ENCODE measurements at regions not wholly inside any gene's neighbourhood (a gene's known extent, or its start where the extent isn't known, plus 50 kb on each side); places are given as distances from the start of the nearest gene placed in this dataset.

DNA sequence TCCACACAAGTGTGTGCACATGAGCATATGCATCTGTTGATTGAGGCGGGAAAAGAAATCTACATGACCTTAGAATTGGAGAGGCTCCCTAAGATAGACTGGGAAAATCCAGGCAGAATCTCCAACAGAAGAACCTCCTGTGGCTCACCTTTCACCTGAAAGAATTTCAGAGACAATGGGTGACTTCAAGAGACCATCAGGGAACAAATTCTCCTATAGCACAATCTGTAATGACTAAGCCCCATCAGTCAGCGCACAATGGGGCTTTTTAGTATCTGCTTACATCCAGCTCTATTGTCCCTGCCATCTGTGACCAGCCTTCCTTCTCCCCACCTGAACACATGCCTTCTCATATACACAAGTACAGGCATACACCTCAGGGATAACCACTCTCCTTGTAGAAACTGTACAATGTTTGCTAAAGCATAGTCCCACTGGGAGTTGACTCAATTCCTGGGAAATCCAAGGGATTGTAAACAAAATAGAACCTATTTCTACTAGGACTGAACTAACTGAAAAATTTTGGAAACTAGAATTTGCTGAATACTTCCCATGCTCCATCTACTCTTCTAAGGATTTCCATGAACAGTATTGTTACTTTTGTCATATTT lies 150.8 kb upstream of the STXBP5 start:
- no peak for DNase-seq
- intact Hi-C loops (cut with DNase I), result no loop called here
- no peak for ATAC-seq (ENCODE audit: poor library complexity)

- intact Hi-C loops (cut with DNase I), result no loop called here
- no peak for DNase-seq
- no peak for ATAC-seq (ENCODE audit: poor library complexity)
Observed at GRCh38 chr6:147054158-147054557, 150.1 kb upstream of the STXBP5 start.

- ATAC-seq (ENCODE audit: poor library complexity) (no peak), DNase-seq (no peak)
- intact Hi-C loops (cut with DNase I), result no loop called here
Observed at GRCh38 chr6:147054871-147055270, 149.3 kb upstream of the STXBP5 start.

DNA sequence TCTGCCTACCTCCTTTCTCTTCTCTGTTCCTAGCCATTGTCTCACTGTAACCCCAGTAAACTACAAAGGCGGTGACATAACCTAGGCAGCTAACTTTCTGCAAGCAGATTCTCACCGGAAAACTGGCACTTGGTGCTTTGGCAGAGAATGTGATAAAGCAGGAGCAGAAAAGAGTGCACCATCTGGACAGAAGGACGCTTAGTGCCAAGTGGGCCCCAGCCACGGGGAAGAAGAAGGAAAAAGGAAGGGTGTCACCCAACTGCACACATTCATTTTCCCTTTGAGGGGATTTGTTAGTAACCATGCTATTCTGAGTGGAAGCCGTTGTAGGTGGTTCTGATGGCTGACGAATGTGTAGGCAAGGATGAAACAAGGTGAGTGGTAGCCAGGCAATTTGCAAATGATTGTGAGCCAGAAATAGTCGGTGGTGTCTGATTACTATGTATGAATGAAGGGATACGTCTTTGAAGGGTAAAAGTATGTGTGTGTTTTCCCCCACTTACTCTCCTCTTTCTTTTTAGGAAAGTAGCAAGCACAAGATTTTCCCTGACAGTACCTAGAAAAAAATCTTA lies 148.3 kb upstream of the STXBP5 start:
- intact Hi-C loops (cut with DNase I), result no loop called here
- ATAC-seq (ENCODE audit: poor library complexity), result no peak
- no peak for DNase-seq

GRCh38 chr6:147057188-147057587 lies 147.0 kb upstream of the STXBP5 start:
- DNase-seq, result no peak
- ATAC-seq (ENCODE audit: poor library complexity), result no peak
- intact Hi-C loops (cut with DNase I), result no loop called here

DNA sequence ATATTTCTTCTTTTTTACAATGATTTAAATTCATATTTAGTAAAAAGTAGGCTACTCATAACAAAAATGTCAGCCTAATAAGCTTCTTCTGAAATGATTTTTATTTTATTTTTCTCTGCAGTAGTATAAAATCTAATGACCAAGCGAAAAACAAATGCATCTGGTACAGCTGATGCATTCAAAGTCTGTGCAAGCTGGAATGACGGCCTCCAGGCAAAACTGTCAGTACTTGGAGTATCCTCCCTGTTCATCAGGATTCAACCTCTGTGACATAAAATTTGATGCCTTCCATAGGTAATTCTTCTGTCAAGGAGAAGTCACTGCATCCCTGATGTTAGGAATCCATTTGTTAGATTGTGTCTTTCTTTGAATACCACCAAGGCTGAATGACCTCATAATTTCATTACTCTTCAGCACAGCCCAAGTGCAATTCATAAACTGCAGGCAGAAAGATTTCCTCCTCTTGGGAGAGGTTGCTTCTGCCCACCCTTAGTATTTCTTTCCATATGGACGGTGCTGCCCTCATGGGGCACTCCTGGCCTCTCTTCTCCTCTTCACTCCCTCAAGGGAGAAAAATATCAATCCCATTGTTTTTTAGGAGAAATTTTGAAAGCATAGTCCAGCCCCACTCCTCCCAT lies 146.4 kb upstream of the STXBP5 start:
- intact Hi-C loops (cut with DNase I), result no loop called here
- DNase-seq (no peak), ATAC-seq (ENCODE audit: poor library complexity) (no peak)

DNA sequence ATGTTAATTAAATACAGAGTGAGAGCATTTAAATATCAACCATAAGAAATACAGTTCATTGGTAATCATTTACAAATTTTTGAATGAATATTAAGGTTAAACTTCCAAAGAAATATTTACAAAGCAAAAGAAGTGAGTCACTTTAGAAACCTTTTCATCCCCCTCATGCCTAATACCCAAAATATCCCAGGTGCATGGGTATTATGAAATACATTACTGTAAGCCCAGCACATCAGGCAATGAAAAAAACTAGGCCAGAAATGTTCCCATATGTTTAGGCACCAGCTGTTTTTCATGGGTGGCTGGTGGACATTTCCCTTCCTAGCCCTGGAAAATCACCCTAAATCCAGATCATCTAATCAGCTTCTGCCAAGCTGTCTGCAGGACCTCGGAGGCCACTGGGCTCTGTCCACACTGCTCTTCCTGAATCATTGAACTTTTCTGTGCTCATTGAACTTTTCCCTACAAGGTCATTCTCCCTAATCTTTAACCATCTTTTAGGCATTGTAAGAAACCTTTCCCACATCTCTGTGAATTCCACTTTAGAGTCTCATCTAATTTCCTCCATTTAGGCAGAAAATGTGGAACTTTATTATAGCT lies 145.3 kb upstream of the STXBP5 start:
- no peak for ATAC-seq (ENCODE audit: poor library complexity)
- no peak for DNase-seq
- intact Hi-C loops (cut with DNase I), result no loop called here

DNA sequence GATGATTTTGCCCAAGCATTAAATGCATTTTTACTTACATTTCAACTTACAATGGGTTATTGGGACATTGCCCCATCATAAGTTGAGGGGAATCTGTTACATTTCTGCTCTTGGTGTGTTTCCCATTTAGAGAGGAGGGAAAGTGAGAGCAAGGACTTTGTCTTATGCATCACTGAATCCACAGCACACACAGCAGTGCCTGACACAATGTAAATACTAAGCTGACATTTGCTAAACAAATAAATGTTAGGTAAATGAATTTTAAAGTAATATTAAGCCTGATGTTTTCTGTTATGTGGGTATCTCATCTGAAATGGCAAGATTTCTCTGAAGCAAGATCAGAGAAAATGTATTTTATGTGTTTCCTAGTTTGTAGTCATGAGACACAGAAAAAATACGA lies 143.6 kb upstream of the STXBP5 start:
- no peak for ATAC-seq (ENCODE audit: poor library complexity)
- intact Hi-C loops (cut with DNase I), result no loop called here

GRCh38 chr6:147061252-147061651 lies 143.0 kb upstream of the STXBP5 start:
- intact Hi-C loops (cut with DNase I), result no loop called here
- no peak for ATAC-seq (ENCODE audit: poor library complexity)
- DNase-seq, result no peak

More for the DNA sequence above, 143.6 kb upstream of the STXBP5 start:
- no peak for DNase-seq

GRCh38 chr6:147063469-147064031 lies 140.7 kb upstream of the STXBP5 start:
- no peak for ATAC-seq (ENCODE audit: poor library complexity)
- no peak for DNase-seq
- intact Hi-C loops (cut with DNase I), result no loop called here

DNA sequence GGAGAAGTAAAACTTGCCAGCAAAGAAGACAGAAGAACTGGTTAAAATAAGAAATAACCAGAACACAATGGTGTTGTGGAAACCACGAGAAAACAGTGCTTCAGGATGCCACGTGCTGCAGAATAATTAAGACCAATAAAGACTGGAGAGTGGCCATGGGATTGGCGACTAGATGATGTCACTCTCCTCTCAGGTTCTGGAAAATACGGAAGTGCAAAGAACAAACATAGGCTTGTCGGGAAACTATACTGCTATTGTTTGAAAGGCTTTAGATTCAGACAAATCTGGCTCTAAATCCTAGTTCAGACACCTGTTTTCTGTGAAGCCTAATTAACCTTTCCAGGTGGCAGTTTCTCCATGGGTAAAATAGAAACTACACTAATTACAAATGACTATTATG lies 138.4 kb upstream of the STXBP5 start:
- DNase-seq, result no peak
- no peak for ATAC-seq (ENCODE audit: poor library complexity)
- intact Hi-C loops (cut with DNase I), result no loop called here

DNA sequence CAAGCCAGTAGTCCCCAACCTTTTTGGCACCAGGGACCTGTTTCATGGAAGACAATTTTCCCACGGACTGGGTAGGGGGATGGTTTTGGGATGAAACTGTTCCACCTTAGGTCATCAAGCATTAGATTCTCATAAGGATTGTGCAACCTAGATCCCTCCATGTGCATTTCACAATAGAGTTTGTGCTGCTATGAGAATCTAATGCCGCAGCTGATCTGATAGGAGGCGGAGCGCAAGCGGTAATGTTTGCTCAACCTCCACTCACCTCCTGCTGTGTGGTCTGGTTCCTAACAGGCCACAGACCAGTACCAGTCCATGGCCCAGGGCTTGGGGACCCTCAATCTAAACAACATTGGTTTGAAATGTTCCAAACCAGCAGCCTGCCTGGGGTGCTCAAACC lies 137.0 kb upstream of the STXBP5 start:
- ATAC-seq (ENCODE audit: poor library complexity), result no peak

DNA sequence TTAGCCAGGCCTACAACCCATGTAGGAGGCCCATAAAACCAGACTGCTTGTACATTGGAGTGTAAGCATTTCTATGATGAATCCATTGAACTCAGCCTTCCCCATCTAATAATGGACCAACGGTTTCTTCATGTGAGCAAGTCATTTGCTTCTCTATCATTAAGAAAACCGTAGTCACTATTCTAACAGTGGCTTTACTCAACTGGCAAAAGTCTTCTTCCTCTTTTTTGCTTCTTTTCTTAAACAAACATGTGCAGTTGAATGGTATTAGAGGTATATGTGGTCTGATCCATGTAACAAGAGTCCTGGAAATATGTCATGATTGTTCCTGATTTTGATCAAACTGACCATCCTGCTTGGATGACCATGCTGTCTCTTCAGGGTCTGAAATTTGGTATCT lies 132.4 kb upstream of the STXBP5 start:
- ATAC-seq (ENCODE audit: poor library complexity) (no peak), DNase-seq (no peak)
- intact Hi-C loops (cut with DNase I), result no loop called here

More for the DNA sequence above, 137.0 kb upstream of the STXBP5 start:
- no peak for DNase-seq
- intact Hi-C loops (cut with DNase I), result no loop called here

DNA sequence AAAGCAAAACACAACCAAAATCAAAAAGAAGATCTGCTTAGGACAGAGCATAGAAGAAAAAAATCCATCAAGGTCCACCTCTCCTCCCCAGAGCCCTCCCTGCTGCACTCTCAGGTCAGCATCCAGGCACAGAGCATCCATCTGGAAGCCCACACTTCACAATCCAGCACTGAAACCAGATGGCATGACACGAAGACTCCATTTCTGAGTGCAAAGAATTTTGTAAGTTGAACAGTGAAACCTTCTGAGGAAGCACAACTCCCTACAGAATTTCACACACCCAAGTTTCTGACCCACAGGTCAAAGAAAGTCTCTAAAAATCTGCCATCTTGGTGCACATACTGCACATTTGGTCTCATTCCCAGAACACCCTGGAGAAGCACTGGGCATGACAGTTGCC lies 128.8 kb upstream of the STXBP5 start:
- intact Hi-C loops (cut with DNase I), result no loop called here
- no peak for DNase-seq
- no peak for ATAC-seq (ENCODE audit: poor library complexity)

DNA sequence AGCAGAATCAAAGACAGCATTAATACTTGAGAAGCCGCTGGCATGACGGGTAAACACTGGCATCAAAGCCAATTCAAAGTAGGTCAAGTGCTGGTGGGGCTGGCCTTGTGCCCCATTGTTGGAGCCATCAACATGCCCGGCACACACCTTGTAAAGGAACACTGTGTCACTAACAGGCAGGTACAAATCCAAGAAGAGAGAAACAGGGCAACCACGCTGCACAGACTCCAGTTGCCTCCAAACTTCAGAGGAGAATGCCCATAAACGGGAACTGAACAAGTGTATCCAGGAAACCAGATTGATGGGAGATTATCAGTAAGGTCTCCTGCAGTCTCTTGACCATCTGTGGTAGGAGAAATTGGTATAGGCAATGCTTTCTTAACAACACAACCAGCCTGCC lies 127.0 kb upstream of the STXBP5 start:
- ATAC-seq (ENCODE audit: poor library complexity) (peak; percentile 68), DNase-seq (peak; percentile 46)
- intact Hi-C loops (cut with DNase I), result no loop called here

DNA sequence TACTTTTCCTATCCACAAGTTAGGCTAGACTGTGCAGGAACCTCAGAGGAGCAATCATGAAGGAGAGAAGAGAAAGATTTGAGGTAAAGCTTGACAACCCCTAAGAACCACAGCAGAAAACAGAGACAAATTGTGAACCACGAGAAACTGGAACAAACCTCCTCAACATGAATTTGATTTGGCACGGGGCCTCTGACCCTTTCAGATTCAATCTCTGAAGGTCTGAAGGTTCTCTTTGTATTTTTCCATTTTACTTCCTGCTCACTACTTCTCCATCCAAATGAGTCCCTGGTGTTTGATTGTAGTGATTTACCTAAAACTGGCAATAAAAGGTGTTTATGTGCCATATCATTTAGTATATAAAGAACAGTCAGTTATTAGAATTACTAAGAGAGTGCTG lies 126.1 kb upstream of the STXBP5 start:
- intact Hi-C loops (cut with DNase I), result no loop called here
- DNase-seq (no peak), ATAC-seq (ENCODE audit: poor library complexity) (no peak)

DNA sequence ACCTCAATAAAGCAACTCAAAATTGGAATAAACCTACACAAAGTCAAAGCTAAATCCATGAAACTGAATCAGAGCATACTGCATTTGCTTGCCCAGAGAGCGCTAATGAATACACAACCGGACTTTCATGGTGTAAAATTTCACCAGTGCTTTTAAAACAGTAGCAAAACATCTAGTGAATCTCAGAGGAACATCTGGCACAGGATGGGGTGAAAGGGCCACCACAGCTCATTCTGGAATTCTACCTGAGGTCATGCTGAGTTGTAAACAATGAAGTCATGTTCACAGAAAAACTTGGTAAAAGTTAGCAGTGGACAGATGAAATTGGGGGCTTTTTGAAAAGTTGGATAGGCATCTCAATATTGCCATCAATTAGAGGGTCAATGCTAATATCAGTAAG lies 125.6 kb upstream of the STXBP5 start:
- intact Hi-C loops (cut with DNase I), result no loop called here
- no peak for ATAC-seq (ENCODE audit: poor library complexity)
- DNase-seq, result no peak

DNA sequence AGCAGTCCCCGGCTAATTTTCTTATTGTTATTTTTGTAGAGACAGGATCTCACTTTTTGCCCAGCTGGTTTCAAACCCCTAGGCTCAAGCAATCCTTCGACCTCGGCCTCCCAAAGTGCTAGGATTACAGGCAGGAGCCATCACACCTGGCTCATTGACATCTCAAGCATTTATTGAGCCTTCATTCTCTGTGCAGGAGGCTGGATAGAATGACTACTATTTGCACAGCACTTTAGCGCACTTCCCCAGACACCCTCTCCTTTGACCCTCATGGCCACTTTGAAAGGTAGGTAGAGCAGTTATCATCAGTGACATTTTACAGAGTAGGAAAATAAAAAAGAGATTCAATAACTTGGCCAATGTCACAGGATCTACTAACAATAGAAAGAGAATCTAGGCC lies 124.0 kb upstream of the STXBP5 start:
- intact Hi-C loops (cut with DNase I), result no loop called here
- no peak for DNase-seq
- no peak for ATAC-seq (ENCODE audit: poor library complexity)

- DNase-seq, result no peak
- intact Hi-C loops (cut with DNase I), result no loop called here
- ATAC-seq (ENCODE audit: poor library complexity), result no peak
Observed at GRCh38 chr6:147081076-147081609, 123.1 kb upstream of the STXBP5 start.

GRCh38 chr6:147087641-147088040 lies 116.6 kb upstream of the STXBP5 start:
- DNase-seq (no peak), ATAC-seq (ENCODE audit: poor library complexity) (no peak)
- intact Hi-C loops (cut with DNase I), result no loop called here

Data from Right ventricle myocardium superior (tissue), 1 donor.